Smooth muscle cell (in vitro differentiated cells): ENCODE measurements at regions not wholly inside any gene's neighbourhood (a gene's known extent, or its start where the extent isn't known, plus 50 kb on each side); places are given as distances from the start of the nearest gene placed in this dataset.

ENCODE experiments used
- DNase-seq: peaks from one replicate; lab custom pipeline; 2025; ENCODE audit not compliant: unreplicated experiment; lab: John Stamatoyannopoulos, UW
- H2AFZ ChIP-seq: fragments of 200-600 bp; sonication (generic); 2 replicates; pipeline ENCODE4 v1.6.0; 2016; ENCODE audit warnings: antibody characterized with exemption, low read depth, mild to moderate bottlenecking
- H3F3A ChIP-seq: fragments of 200-600 bp; sonication (generic); 2 replicates; pipeline ENCODE4 v1.6.0; 2017; ENCODE audit warnings: antibody characterized with exemption, low read depth
- H3K27ac ChIP-seq: fragments of 200-600 bp; sonication (generic); 2 replicates; pipeline ENCODE4 v1.5.1; 2016; ENCODE audit warnings: low read depth, mild to moderate bottlenecking
- H3K27me3 ChIP-seq: fragments of 200-600 bp; sonication (generic); 2 replicates; pipeline ENCODE4 v1.6.1; 2016; ENCODE audit warnings: low read depth, mild to moderate bottlenecking
- H3K36me3 ChIP-seq: fragments of 200-600 bp; sonication (generic); 2 replicates; pipeline ENCODE4 v1.5.1; 2016; ENCODE audit warnings: low read depth
- H3K4me1 ChIP-seq: fragments of 200-600 bp; sonication (generic); 2 replicates; pipeline ENCODE4 v1.5.1; 2016; ENCODE audit warnings: low read depth
- H3K4me2 ChIP-seq: fragments of 200-600 bp; sonication (generic); 2 replicates; pipeline ENCODE4 v1.6.0; 2016; ENCODE audit warnings: mild to moderate bottlenecking
- H3K4me3 ChIP-seq: fragments of 200-600 bp; sonication (generic); 2 replicates; pipeline ENCODE4 v1.5.1; 2016; ENCODE audit warnings: mild to moderate bottlenecking
- H3K79me2 ChIP-seq: fragments of 200-600 bp; sonication (generic); 2 replicates; pipeline ENCODE4 v1.6.0; 2016; ENCODE audit warnings: low read depth, mild to moderate bottlenecking
- H3K9ac ChIP-seq: fragments of 200-600 bp; sonication (generic); 2 replicates; pipeline ENCODE4 v1.6.0; 2016; ENCODE audit warnings: low read depth
- H3K9me3 ChIP-seq: fragments of 200-600 bp; sonication (generic); replicated peaks from 2 replicates; pipeline ENCODE4 v1.5.1; 2016; ENCODE audit warnings: low read depth
- H4K20me1 ChIP-seq: fragments of 200-600 bp; sonication (generic); 2 replicates; pipeline ENCODE4 v1.6.0; 2016; ENCODE audit warnings: low read depth
- WGBS: methylation state at CpG from one replicate; pipeline ENCODE4 v1.1.7; 2016; ENCODE audit warnings: low lambda C conversion rate; 5-methylcytosine and 5-hydroxymethylcytosine counted together
- TF ChIP-seq, protein P1 (sequence below): fragments of 200-600 bp; sonication (generic); IDR thresholded peaks from 2 replicates; pipeline ENCODE4 v1.5.1; 2017; ENCODE audit warnings: borderline replicate concordance, mild to moderate bottlenecking, antibody characterized with exemption; ENCODE audit not compliant: insufficient read depth, poor library complexity, severe bottlenecking

DNA sequence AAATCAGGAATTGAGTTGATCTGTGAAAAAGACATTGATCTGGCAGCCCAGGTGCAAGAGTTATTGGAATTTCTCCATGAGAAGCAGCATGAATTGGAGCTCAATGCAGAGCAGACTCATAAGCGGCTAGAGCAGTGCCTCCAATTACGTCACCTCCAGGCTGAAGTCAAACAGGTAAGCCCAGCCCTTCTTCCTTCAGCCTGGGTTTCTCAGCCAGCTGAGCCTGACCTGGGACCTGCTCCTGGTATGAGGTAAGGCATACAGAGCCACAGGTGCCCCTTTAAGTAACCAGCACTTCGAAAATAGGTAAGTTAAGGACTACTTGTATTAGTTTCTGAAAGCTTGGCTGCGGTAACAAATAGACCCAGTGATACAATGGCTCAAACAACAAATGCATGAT lies 307.4 kb upstream of the UMPS start:
- no peaks in the 10 kb centered on the region for H3F3A ChIP-seq
- H3K9ac ChIP-seq = no peak overlapping the region
- H3K27ac ChIP-seq = no peak overlapping the region
- H3K4me2 ChIP-seq = no peak overlapping the region
- 95% methylated on average over 4 of the region's 4 CpGs for WGBS
- no peaks in the 10 kb centered on the region for H3K79me2 ChIP-seq
- TF ChIP-seq, protein P1, sequence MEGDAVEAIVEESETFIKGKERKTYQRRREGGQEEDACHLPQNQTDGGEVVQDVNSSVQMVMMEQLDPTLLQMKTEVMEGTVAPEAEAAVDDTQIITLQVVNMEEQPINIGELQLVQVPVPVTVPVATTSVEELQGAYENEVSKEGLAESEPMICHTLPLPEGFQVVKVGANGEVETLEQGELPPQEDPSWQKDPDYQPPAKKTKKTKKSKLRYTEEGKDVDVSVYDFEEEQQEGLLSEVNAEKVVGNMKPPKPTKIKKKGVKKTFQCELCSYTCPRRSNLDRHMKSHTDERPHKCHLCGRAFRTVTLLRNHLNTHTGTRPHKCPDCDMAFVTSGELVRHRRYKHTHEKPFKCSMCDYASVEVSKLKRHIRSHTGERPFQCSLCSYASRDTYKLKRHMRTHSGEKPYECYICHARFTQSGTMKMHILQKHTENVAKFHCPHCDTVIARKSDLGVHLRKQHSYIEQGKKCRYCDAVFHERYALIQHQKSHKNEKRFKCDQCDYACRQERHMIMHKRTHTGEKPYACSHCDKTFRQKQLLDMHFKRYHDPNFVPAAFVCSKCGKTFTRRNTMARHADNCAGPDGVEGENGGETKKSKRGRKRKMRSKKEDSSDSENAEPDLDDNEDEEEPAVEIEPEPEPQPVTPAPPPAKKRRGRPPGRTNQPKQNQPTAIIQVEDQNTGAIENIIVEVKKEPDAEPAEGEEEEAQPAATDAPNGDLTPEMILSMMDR = no peak
- no peaks in the 10 kb centered on the region for H3K27me3 ChIP-seq
- H3K4me3 ChIP-seq = no peak overlapping the region
- no peaks in the 10 kb centered on the region for H3K4me1 ChIP-seq
- H2AFZ ChIP-seq = no peak overlapping the region
- no peaks in the 10 kb centered on the region for H3K9me3 ChIP-seq
- no peaks in the 10 kb centered on the region for H3K36me3 ChIP-seq
- no peak for DNase-seq
- H4K20me1 ChIP-seq = no peaks in the 10 kb centered on the region

DNA sequence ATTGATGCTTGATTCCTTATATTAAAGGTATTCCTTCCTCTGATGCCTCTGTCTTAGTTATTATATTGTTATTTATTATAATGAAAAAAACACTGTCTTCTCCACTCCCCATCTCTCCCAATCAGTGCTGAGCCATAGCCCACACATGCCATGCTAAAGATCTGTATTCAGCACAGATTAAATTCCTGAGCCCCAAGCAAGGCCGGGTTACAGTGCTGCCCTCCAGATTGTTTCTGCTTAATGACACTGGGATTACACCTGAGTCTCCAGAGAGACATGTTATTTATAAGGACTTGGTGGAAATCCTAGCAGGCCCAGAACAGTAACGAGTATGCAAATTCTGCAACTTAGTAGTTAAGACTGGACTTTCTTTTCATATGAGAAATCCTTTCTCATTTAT lies 305.9 kb upstream of the UMPS start:
- no peak for DNase-seq
- WGBS = 84% methylated on average over 2 of the region's 2 CpGs

DNA sequence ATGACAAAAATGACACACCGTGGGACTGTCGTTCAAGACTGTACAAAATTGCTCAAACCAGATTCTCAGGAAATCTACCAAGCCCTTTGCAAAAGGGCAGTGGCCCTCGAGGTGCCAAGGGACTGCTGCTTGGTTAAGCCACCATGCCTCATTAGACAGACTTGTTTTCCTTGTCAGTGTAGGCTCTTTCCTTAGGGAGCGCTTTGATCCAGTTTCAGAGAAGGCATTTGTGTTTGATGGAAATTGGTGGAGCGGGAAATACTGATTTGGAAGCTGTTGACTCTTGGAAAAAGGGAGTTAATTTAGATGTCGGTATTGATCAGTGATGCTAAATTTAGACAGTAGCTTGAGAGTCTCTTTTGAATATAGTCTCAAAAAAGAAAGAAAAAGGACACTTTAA lies 304.3 kb upstream of the UMPS start:
- H3K36me3 ChIP-seq = no peaks in the 10 kb centered on the region
- DNase-seq = no peak
- H3K4me2 ChIP-seq = no peak overlapping the region
- no peak overlapping the region for H3K4me3 ChIP-seq
- no peak overlapping the region for H2AFZ ChIP-seq
- TF ChIP-seq, protein P1 = no peak
- H3K9ac ChIP-seq = no peak overlapping the region
- H4K20me1 ChIP-seq = no peaks in the 10 kb centered on the region
- no peaks in the 10 kb centered on the region for H3F3A ChIP-seq
- no peaks in the 10 kb centered on the region for H3K79me2 ChIP-seq
- H3K27me3 ChIP-seq = no peaks in the 10 kb centered on the region
- WGBS = 96% methylated on average over 6 of the region's 6 CpGs
- H3K27ac ChIP-seq = no peak overlapping the region
- no peaks in the 10 kb centered on the region for H3K4me1 ChIP-seq
- H3K9me3 ChIP-seq = no peaks in the 10 kb centered on the region

More for the DNA sequence above, 305.9 kb upstream of the UMPS start:
- H4K20me1 ChIP-seq = no peaks in the 10 kb centered on the region
- no peak overlapping the region for H3K9ac ChIP-seq
- H3K27me3 ChIP-seq = no peaks in the 10 kb centered on the region
- TF ChIP-seq, protein P1 = no peak
- H3K79me2 ChIP-seq = no peaks in the 10 kb centered on the region
- H3K27ac ChIP-seq = no peak overlapping the region
- H3K36me3 ChIP-seq = no peaks in the 10 kb centered on the region
- no peak overlapping the region for H2AFZ ChIP-seq
- no peaks in the 10 kb centered on the region for H3K9me3 ChIP-seq
- no peak overlapping the region for H3K4me2 ChIP-seq
- H3F3A ChIP-seq = no peaks in the 10 kb centered on the region
- H3K4me3 ChIP-seq = no peak overlapping the region
- no peaks in the 10 kb centered on the region for H3K4me1 ChIP-seq

DNA sequence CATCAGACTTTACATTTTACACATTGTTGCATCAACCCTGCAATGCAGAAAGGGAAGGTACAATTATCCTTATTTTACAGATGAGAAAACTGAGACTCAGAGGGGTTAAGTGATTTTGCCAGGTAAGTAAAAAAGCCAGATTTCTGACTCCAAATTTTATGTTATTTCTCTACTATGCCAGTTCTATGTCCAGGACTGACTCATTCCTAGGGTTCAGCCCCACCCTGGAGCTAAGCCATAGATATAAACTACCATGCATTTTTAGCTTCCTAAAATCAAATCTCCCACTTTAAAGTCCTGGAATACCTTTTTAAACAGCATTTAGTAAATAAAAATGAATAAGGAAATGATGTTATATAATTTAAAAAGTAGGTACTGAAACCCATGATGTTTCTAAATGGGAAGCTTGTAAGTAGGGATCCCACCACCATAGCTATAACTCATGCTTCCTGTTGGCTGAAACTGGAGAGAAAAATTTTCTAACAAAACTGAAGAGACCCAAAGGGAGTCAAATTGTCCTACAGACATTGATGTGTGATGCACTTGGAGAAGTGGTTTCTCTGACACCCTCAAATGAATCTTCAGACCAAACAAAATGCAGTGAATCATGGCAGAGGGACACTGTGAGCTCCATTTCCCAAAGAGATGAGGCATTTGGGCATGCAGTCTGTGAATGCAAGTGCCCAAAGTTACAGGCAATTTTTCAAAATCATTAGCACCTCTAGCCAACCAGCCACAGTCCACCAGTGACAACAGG lies 301.7 kb upstream of the UMPS start:
- no peaks in the 10 kb centered on the region for H3K27me3 ChIP-seq
- H3K79me2 ChIP-seq = no peaks in the 10 kb centered on the region
- no peaks in the 10 kb centered on the region for H4K20me1 ChIP-seq
- no peak overlapping the region for H2AFZ ChIP-seq
- no peak for DNase-seq
- TF ChIP-seq, protein P1 = no peak
- H3K27ac ChIP-seq = no peak overlapping the region
- no peaks in the 10 kb centered on the region for H3K9me3 ChIP-seq
- no peaks in the 10 kb centered on the region for H3K4me1 ChIP-seq
- H3K9ac ChIP-seq = no peak overlapping the region
- no peak overlapping the region for H3K4me2 ChIP-seq
- no peaks in the 10 kb centered on the region for H3F3A ChIP-seq
- no peak overlapping the region for H3K4me3 ChIP-seq
- H3K36me3 ChIP-seq = no peaks in the 10 kb centered on the region
